ENCODE measurements at regions not wholly inside any gene's neighbourhood (a gene's known extent, or its start where the extent isn't known, plus 50 kb on each side); places are given as distances from the start of the nearest gene placed in this dataset.
"Not testable (repeated sequence)": the region's sequence is repeated elsewhere in the genome, so short reads cannot be mapped to it uniquely, and the experiment has no call there.

- DNase-seq (ENCODE audit: low spot score): no peak
Observed at GRCh38 chrY:7878719-7879118, 967.2 kb upstream of the AMELY start.

GRCh38 chrY:7877458-7877857, 965.9 kb upstream of the AMELY start:
- no peak for DNase-seq (ENCODE audit: low spot score)

GRCh38 chrY:7874080-7874479, 962.5 kb upstream of the AMELY start:
- peak; percentile 47 for DNase-seq (ENCODE audit: low spot score)

- DNase-seq (ENCODE audit: low spot score): no peak
Observed at GRCh38 chrY:7871304-7871932, 959.9 kb upstream of the AMELY start.

GRCh38 chrY:7866976-7867375, 955.4 kb upstream of the AMELY start:
- DNase-seq (ENCODE audit: low spot score): no peak

GRCh38 chrY:7860781-7861614, 949.4 kb upstream of the AMELY start:
- no peak for DNase-seq (ENCODE audit: low spot score)

GRCh38 chrY:7850191-7850590, 938.6 kb upstream of the AMELY start:
- no peak for DNase-seq (ENCODE audit: low spot score)

GRCh38 chrY:7845776-7846175, 934.2 kb upstream of the AMELY start:
- DNase-seq (ENCODE audit: low spot score): no peak

- DNase-seq (ENCODE audit: low spot score): no peak
Observed at GRCh38 chrY:7837046-7837445, 925.5 kb upstream of the AMELY start.

GRCh38 chrY:7836366-7836765, 924.8 kb upstream of the AMELY start:
- no peak for DNase-seq (ENCODE audit: low spot score)

- no peak for DNase-seq (ENCODE audit: low spot score)
Observed at GRCh38 chrY:7835416-7835815, 923.9 kb upstream of the AMELY start.

- no peak for DNase-seq (ENCODE audit: low spot score)
Observed at GRCh38 chrY:7834284-7834683, 922.7 kb upstream of the AMELY start.

- not testable (repeated sequence) for DNase-seq (ENCODE audit: low spot score)
Observed at GRCh38 chrY:7830881-7831280, 919.3 kb upstream of the AMELY start.

- DNase-seq (ENCODE audit: low spot score): no peak
Observed at GRCh38 chrY:7826533-7826932, 915.0 kb upstream of the AMELY start.

- no peak for DNase-seq (ENCODE audit: low spot score)
Observed at GRCh38 chrY:7825874-7826273, 914.3 kb upstream of the AMELY start.

- DNase-seq (ENCODE audit: low spot score): peak; percentile 25
Observed at GRCh38 chrY:7821295-7822035, 909.9 kb upstream of the AMELY start.

GRCh38 chrY:7818924-7819323, 907.4 kb upstream of the AMELY start:
- peak; percentile 48 for DNase-seq (ENCODE audit: low spot score)

- DNase-seq (ENCODE audit: low spot score): no peak
Observed at GRCh38 chrY:7816567-7816966, 905.0 kb upstream of the AMELY start.

GRCh38 chrY:7815921-7816320, 904.4 kb upstream of the AMELY start:
- no peak for DNase-seq (ENCODE audit: low spot score)

- DNase-seq (ENCODE audit: low spot score): no peak
Observed at GRCh38 chrY:7815285-7815684, 903.7 kb upstream of the AMELY start.

GRCh38 chrY:7814361-7814760, 902.8 kb upstream of the AMELY start:
- no peak for DNase-seq (ENCODE audit: low spot score)

GRCh38 chrY:7810359-7810758, 898.8 kb upstream of the AMELY start:
- DNase-seq (ENCODE audit: low spot score): no peak

GRCh38 chrY:7807516-7807870, 895.9 kb upstream of the AMELY start:
- no peak for DNase-seq (ENCODE audit: low spot score)
